Mesenchymal stem cell (in vitro differentiated cells and primary cell): ENCODE measurements at regions not wholly inside any gene's neighbourhood (a gene's known extent, or its start where the extent isn't known, plus 50 kb on each side); places are given as distances from the start of the nearest gene placed in this dataset.

ENCODE experiments used
- DNase-seq: peaks from one replicate; pipeline ENCODE4 v3.0.0-alpha.2; 2013
- H2AFZ ChIP-seq: one replicate; pipeline ENCODE4 v1.6.1; 2013; ENCODE audit warnings: low read depth, mild to moderate bottlenecking, control low read depth, inconsistent platforms, low read length, moderate library complexity
- H2AK5ac ChIP-seq: 2 replicates; pipeline ENCODE4 v1.6.1; 2013; ENCODE audit warnings: low read length, moderate library complexity, mild to moderate bottlenecking, inconsistent platforms; ENCODE audit not compliant: severe bottlenecking
- H2BK120ac ChIP-seq: one replicate; pipeline ENCODE4 v1.6.1; 2013; ENCODE audit warnings: low read depth, mild to moderate bottlenecking, inconsistent platforms, low read length, moderate library complexity
- H2BK12ac ChIP-seq, 2 experiments: one replicate each; pipeline ENCODE4 v1.6.1; 2013; ENCODE audit warnings: inconsistent platforms in 2 of 2, low read length in 2 of 2, mild to moderate bottlenecking in 2 of 2, moderate library complexity in 2 of 2, control low read depth in 1 of 2
- H2BK15ac ChIP-seq: one replicate; pipeline ENCODE4 v1.6.1; 2013; ENCODE audit warnings: mild to moderate bottlenecking, low read depth, inconsistent platforms; ENCODE audit not compliant: poor library complexity, severe bottlenecking
- H2BK5ac ChIP-seq: 2 replicates; pipeline ENCODE4 v1.6.1; 2013; ENCODE audit warnings: low read depth, mild to moderate bottlenecking, low read length, control low read depth, inconsistent platforms; ENCODE audit not compliant: poor library complexity, severe bottlenecking
- H3K14ac ChIP-seq, 2 experiments: one replicate each; pipeline ENCODE4 v1.6.1; 2013; ENCODE audit warnings: inconsistent platforms in 2 of 2, low read length in 2 of 2, control low read depth in 1 of 2, mild to moderate bottlenecking in 1 of 2, moderate library complexity in 1 of 2
- H3K18ac ChIP-seq, 2 experiments: one replicate each; pipeline ENCODE4 v1.6.1; 2013; ENCODE audit warnings: inconsistent platforms in 2 of 2, low read length in 2 of 2, control low read depth in 1 of 2, low read depth in 1 of 2, mild to moderate bottlenecking in 1 of 2
- H3K23ac ChIP-seq, 2 experiments: one replicate each; pipeline ENCODE4 v1.6.1; 2013; ENCODE audit warnings: inconsistent platforms in 2 of 2, low read length in 2 of 2, mild to moderate bottlenecking in 2 of 2, moderate library complexity in 2 of 2, control low read depth in 1 of 2
- H3K27ac ChIP-seq: 2 replicates; pipeline ENCODE4 v1.5.1; 2013; ENCODE audit warnings: mild to moderate bottlenecking, moderate library complexity, low read length, control low read depth, inconsistent platforms; ENCODE audit not compliant: poor library complexity, severe bottlenecking
- H3K27me3 ChIP-seq, 2 experiments: 2 replicates each; pipeline versions ENCODE4 v1.6.1 to v1.7.0; 2013; ENCODE audit warnings: low read length in 2 of 2, mild to moderate bottlenecking in 2 of 2, moderate library complexity in 2 of 2, control low read depth in 1 of 2, inconsistent platforms in 1 of 2; ENCODE audit not compliant: control insufficient read depth in 1 of 2, insufficient read depth in 1 of 2
- H3K36me3 ChIP-seq, 2 experiments: 2 replicates each; pipeline versions ENCODE4 v1.6.1 to v1.7.0; 2013; ENCODE audit warnings: low read length in 2 of 2, control low read depth in 1 of 2, inconsistent platforms in 1 of 2, low read depth in 1 of 2, mild to moderate bottlenecking in 1 of 2; ENCODE audit not compliant: insufficient read depth in 2 of 2, control insufficient read depth in 1 of 2
- H3K4ac ChIP-seq, 2 experiments: one replicate each; pipeline ENCODE4 v1.6.1; 2013; ENCODE audit warnings: inconsistent platforms in 2 of 2, low read length in 2 of 2, mild to moderate bottlenecking in 2 of 2, moderate library complexity in 2 of 2, control low read depth in 1 of 2, low read depth in 1 of 2
- H3K4me1 ChIP-seq: 2 replicates; pipeline ENCODE4 v1.6.1; 2013; ENCODE audit warnings: low read depth, low read length, control low read depth; ENCODE audit not compliant: control insufficient read depth, insufficient read depth
- H3K4me2 ChIP-seq: 2 replicates; pipeline ENCODE4 v1.6.1; 2013; ENCODE audit warnings: low read length, mild to moderate bottlenecking, inconsistent platforms; ENCODE audit not compliant: poor library complexity, severe bottlenecking
- H3K4me3 ChIP-seq, 2 experiments: 2 replicates each; pipeline versions ENCODE4 v1.5.1 to v1.7.0; 2013; ENCODE audit warnings: low read length in 2 of 2, mild to moderate bottlenecking in 2 of 2, control low read depth in 1 of 2, low read depth in 1 of 2; ENCODE audit not compliant: insufficient read depth in 1 of 2
- H3K79me1 ChIP-seq: replicated peaks from 2 replicates; pipeline ENCODE4 v1.6.1; 2013; ENCODE audit warnings: mild to moderate bottlenecking, control low read depth, low read length, inconsistent platforms; ENCODE audit not compliant: poor library complexity, severe bottlenecking
- H3K9ac ChIP-seq: 2 replicates; pipeline ENCODE4 v1.7.0; 2013; ENCODE audit warnings: mild to moderate bottlenecking, low read length, moderate library complexity
- H3K9me3 ChIP-seq: 2 replicates; pipeline ENCODE4 v1.7.0; 2013; ENCODE audit warnings: mild to moderate bottlenecking, low read length; ENCODE audit not compliant: control insufficient read depth
- H4K8ac ChIP-seq: one replicate; pipeline ENCODE4 v1.6.1; 2013; ENCODE audit warnings: inconsistent platforms, mild to moderate bottlenecking, low read length, moderate library complexity
- H4K91ac ChIP-seq: one replicate; pipeline ENCODE4 v1.6.1; 2013; ENCODE audit warnings: mild to moderate bottlenecking, low read length, inconsistent platforms
- WGBS: methylation state at CpG from one replicate; pipeline ENCODE4 v1.1.7; 2013; ENCODE audit warnings: mixed read lengths; 5-methylcytosine and 5-hydroxymethylcytosine counted together

- Histone ChIP-seq H3K4me1 (no peaks in the 10 kb centered on the region), H4K8ac (no peak overlapping the region), H2AK5ac (no peak overlapping the region), H3K18ac (no peak overlapping the region), H3K36me3 (no peaks in the 10 kb centered on the region), H3K27ac (no peak overlapping the region), H2BK120ac (no peak overlapping the region), H3K27me3 (no peaks in the 10 kb centered on the region), H3K4me2 (no peak overlapping the region), H3K14ac (no peak overlapping the region), H3K9ac (peak overlapping the region; percentile 6), H3K4ac (no peak overlapping the region), H3K23ac (no peak overlapping the region), H4K91ac (no peak overlapping the region), H3K4me3 (no peak overlapping the region), H2BK12ac (no peak overlapping the region), H2AFZ (no peak overlapping the region), H3K79me1 (no peaks in the 10 kb centered on the region), H3K9me3 (no peaks in the 10 kb centered on the region), H2BK5ac (no peak overlapping the region), H2BK15ac (no peak overlapping the region)
- WGBS = 26% methylated on average over 2 of the region's 3 CpGs
- DNase-seq = peak; percentile 40
Measured at GRCh38 chr4:124212815-124213630, 499.5 kb downstream of the ANKRD50 start.

DNA sequence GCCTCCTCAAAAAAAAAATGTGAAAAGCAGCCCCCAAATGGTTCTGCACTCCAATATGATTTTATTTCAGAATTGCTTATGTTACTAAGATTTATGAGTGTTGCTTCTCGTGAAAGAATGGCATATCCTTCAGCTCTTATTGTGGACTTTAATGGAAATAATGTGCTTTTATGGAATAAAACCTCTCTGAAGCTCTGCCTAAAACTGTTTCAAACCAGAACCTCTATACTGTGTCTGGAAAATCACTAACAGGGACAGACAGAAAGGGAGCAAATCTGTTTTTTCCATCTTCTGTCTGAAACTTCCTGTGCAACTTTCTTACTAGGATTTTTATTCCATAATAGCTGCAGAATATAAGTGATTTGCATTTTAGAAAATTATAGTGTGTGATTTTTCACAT lies 493.1 kb downstream of the ANKRD50 start:
- H3K4me2 ChIP-seq = no peak overlapping the region
- no peak overlapping the region for H4K91ac ChIP-seq
- no peak for DNase-seq
- H3K4ac ChIP-seq = no peak overlapping the region
- no peak overlapping the region for H3K23ac ChIP-seq
- H2AK5ac ChIP-seq = no peak overlapping the region
- H3K9ac ChIP-seq = no peak overlapping the region
- no peak overlapping the region for H2BK5ac ChIP-seq
- no peaks in the 10 kb centered on the region for H3K79me1 ChIP-seq
- no peak overlapping the region for H2BK12ac ChIP-seq
- no peak overlapping the region for H3K14ac ChIP-seq
- H3K18ac ChIP-seq = no peak overlapping the region
- no peak overlapping the region for H3K27ac ChIP-seq
- WGBS = no CpG with 5 or more reads among the region's 1 CpG
- H2AFZ ChIP-seq = no peak overlapping the region
- H3K4me1 ChIP-seq = no peaks in the 10 kb centered on the region
- no peaks in the 10 kb centered on the region for H3K36me3 ChIP-seq
- H2BK120ac ChIP-seq = no peak overlapping the region
- H3K27me3 ChIP-seq = no peaks in the 10 kb centered on the region
- no peak overlapping the region for H4K8ac ChIP-seq
- H3K4me3 ChIP-seq = no peak overlapping the region
- no peak overlapping the region for H2BK15ac ChIP-seq
- no peaks in the 10 kb centered on the region for H3K9me3 ChIP-seq

DNA sequence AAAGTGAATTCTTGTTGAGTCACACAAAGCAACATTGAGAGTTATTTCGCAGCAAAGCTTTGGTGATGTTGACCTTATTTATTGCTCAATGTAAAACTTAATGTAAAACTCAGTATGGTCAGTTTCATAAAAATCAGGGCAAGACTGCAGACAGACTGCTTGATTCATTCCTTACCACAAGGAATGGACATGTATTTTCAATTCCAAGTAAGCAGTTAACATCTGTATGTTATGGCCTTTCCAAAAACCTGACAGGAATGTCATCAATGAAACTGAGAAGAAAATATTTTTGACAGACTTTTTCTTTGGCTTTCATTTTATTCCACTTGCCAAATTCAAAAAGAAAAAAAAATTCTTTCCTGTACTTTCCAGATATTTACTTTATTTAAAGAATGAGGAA lies 488.3 kb downstream of the ANKRD50 start:
- H4K91ac ChIP-seq = no peak overlapping the region
- H3K27me3 ChIP-seq = no peaks in the 10 kb centered on the region
- H3K23ac ChIP-seq = no peak overlapping the region
- H4K8ac ChIP-seq = no peak overlapping the region
- H3K4me1 ChIP-seq = no peaks in the 10 kb centered on the region
- H3K18ac ChIP-seq = no peak overlapping the region
- H2BK12ac ChIP-seq = no peak overlapping the region
- H2AFZ ChIP-seq = no peak overlapping the region
- WGBS = 100% methylated on average over 1 of the region's 1 CpG
- H3K9ac ChIP-seq = no peak overlapping the region
- H3K4ac ChIP-seq = no peak overlapping the region
- H2BK120ac ChIP-seq = no peak overlapping the region
- no peak overlapping the region for H3K4me3 ChIP-seq
- no peak overlapping the region for H3K27ac ChIP-seq
- DNase-seq = no peak
- no peak overlapping the region for H2AK5ac ChIP-seq
- peaks cover 13% of the 10 kb centered on the region for H3K9me3 ChIP-seq
- H3K36me3 ChIP-seq = no peaks in the 10 kb centered on the region
- H3K14ac ChIP-seq = no peak overlapping the region
- no peak overlapping the region for H3K4me2 ChIP-seq
- H2BK5ac ChIP-seq = no peak overlapping the region
- H3K79me1 ChIP-seq = no peaks in the 10 kb centered on the region
- H2BK15ac ChIP-seq = no peak overlapping the region

DNA sequence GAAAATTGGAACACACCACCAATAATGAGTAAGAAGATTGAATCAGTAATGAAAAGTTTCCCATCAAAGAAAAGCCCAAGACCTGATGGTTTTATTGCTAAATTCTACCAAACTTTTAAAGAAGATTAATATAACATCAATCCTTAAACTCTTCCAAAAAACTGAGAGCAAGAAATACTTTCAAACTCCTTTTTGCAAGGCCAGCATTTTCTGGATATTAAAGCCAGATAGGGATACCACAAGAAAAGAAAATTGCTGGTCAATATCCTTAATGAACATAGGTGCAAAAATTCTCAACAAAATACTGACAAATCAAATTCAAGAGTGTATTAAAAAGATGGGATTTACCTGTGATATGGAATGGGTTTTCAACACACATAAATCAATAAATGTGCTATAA lies 484.6 kb downstream of the ANKRD50 start:
- no peak overlapping the region for H3K23ac ChIP-seq
- H2BK12ac ChIP-seq = no peak overlapping the region
- no peak overlapping the region for H3K27ac ChIP-seq
- no peak overlapping the region for H2BK5ac ChIP-seq
- H2BK15ac ChIP-seq = no peak overlapping the region
- no peak overlapping the region for H3K18ac ChIP-seq
- H3K4me3 ChIP-seq = no peak overlapping the region
- H3K9me3 ChIP-seq = peaks cover 13% of the 10 kb centered on the region
- H3K4ac ChIP-seq = no peak overlapping the region
- no peaks in the 10 kb centered on the region for H3K27me3 ChIP-seq
- H2BK120ac ChIP-seq = no peak overlapping the region
- H4K8ac ChIP-seq = no peak overlapping the region
- no peak for DNase-seq
- no peak overlapping the region for H3K14ac ChIP-seq
- H3K4me1 ChIP-seq = no peaks in the 10 kb centered on the region
- H3K4me2 ChIP-seq = no peak overlapping the region
- H2AK5ac ChIP-seq = no peak overlapping the region
- no peak overlapping the region for H4K91ac ChIP-seq
- H3K36me3 ChIP-seq = no peaks in the 10 kb centered on the region
- H3K9ac ChIP-seq = no peak overlapping the region
- no peaks in the 10 kb centered on the region for H3K79me1 ChIP-seq
- H2AFZ ChIP-seq = no peak overlapping the region
